GM12878 (cell line): ENCODE measurements at regions not wholly inside any gene's neighbourhood (a gene's known extent, or its start where the extent isn't known, plus 50 kb on each side); places are given as distances from the start of the nearest gene placed in this dataset.
"Not testable (repeated sequence)": the region's sequence is repeated elsewhere in the genome, so short reads cannot be mapped to it uniquely, and the experiment has no call there.

Experiments
- ATAC-seq: fragments of 200-7000 bp; cut with Tn5 transposase; 3 replicates; pipeline ENCODE4 v1.9.1; 2020; ENCODE audit warnings: mild to moderate bottlenecking, moderate library complexity
- BruUV-seq: library from RNA; stranded (reverse); fragments of 400-500 nt; replicated peaks from 2 replicates; lab custom pipeline; 2021; lab: Mats Ljungman, UMichigan
- CTCF ChIA-PET: fragments of 300-600 bp; sonication (Branson Sonifier 250); formaldehyde crosslinking; extraction: SDS; loops from one replicate; lab custom pipeline; 2021; ENCODE audit warnings: inconsistent platforms; lab: Yijun Ruan, JAX
- POLR2A ChIA-PET: fragments of 350-600 bp; formaldehyde crosslinking; extraction: SDS; loops from one replicate; lab custom pipeline; 2021; ENCODE audit warnings: inconsistent platforms; lab: Charles Lee
- RAD21 ChIA-PET: fragments of 300-600 bp; sonication (Branson Sonifier 250); formaldehyde crosslinking; loops from one replicate; lab custom pipeline; 2023; ENCODE audit warnings: antibody characterized with exemption; ENCODE audit not compliant: unreplicated experiment; lab: Charles Lee
- SMC1A ChIA-PET: fragments of 300-600 bp; sonication (Branson Sonifier 250); formaldehyde crosslinking; loops from one replicate; lab custom pipeline; 2023; ENCODE audit not compliant: unreplicated experiment, uncharacterized antibody; lab: Charles Lee
- DNase-seq: peaks from one replicate; pipeline ENCODE4 v3.0.0-alpha.2; 2011; ENCODE audit warnings: low read depth, low spot score
- FAIRE-seq: peaks from 3 replicates; lab custom pipeline; 2011; peaks lifted over from hg19 to GRCh38; lab: Jason Lieb, UNC
- H2AFZ ChIP-seq: 2 replicates; pipeline ENCODE4 v1.6.0; 2011; ENCODE audit warnings: low read depth, low read length, control low read depth; ENCODE audit not compliant: control insufficient read depth
- H3K27ac ChIP-seq: 2 replicates; pipeline ENCODE4 v1.5.1; 2011; ENCODE audit warnings: control low read depth; ENCODE audit not compliant: control insufficient read depth, insufficient read depth
- H3K27me3 ChIP-seq, 2 experiments: replicated peaks in 1 of 2; 2 replicates each; pipeline versions ENCODE4 v1.6.0 to v1.6.1; 2011; ENCODE audit warnings: low read length in 1 of 2; ENCODE audit not compliant: control insufficient read depth in 2 of 2, insufficient read depth in 2 of 2
- H3K36me3 ChIP-seq, 2 experiments: 2 replicates each; pipeline ENCODE4 v1.5.1; 2011; ENCODE audit warnings: low read length in 1 of 2; ENCODE audit not compliant: control insufficient read depth in 2 of 2, insufficient read depth in 2 of 2
- H3K4me1 ChIP-seq: 2 replicates; pipeline ENCODE4 v1.6.1; 2011; ENCODE audit warnings: mild to moderate bottlenecking, low read length, moderate library complexity, mixed read lengths; ENCODE audit not compliant: control insufficient read depth, insufficient read depth
- H3K4me2 ChIP-seq: 2 replicates; pipeline ENCODE4 v1.6.0; 2011; ENCODE audit warnings: control low read depth; ENCODE audit not compliant: control insufficient read depth, insufficient read depth
- H3K4me3 ChIP-seq: fragments of 200-600 bp; sonication (generic); 2 replicates; pipeline ENCODE4 v1.5.1; 2016
- H3K79me2 ChIP-seq: 2 replicates; pipeline ENCODE4 v1.6.0; 2011; ENCODE audit warnings: low read length; ENCODE audit not compliant: control insufficient read depth, insufficient read depth
- H3K9ac ChIP-seq: 2 replicates; pipeline ENCODE4 v1.8.0; 2011; ENCODE audit warnings: low read length, control low read depth, mixed read lengths; ENCODE audit not compliant: control insufficient read depth, insufficient read depth
- H3K9me3 ChIP-seq: replicated peaks from 3 replicates; pipeline ENCODE4 v1.5.1; 2011; ENCODE audit warnings: mild to moderate bottlenecking, low read length; ENCODE audit not compliant: control insufficient read depth, insufficient read depth
- H4K20me1 ChIP-seq: 2 replicates; pipeline ENCODE4 v1.6.0; 2011; ENCODE audit not compliant: control insufficient read depth, insufficient read depth
- whole genome bisulfite sequencing: methylation state at CpG from one replicate; pipeline ENCODE4 v1.1.6; 2016; ENCODE audit warnings: low lambda C conversion rate; ENCODE audit not compliant: insufficient replicate concordance, insufficient coverage; ENCODE audit errors: missing lambda C conversion rate; 5-methylcytosine and 5-hydroxymethylcytosine counted together
- in situ Hi-C: fragments of 300-500 bp; cut with MboI; formaldehyde crosslinking; loops from 9 replicates; pipeline ENCODE4 v1.14.3; 2018; ENCODE audit warnings: mixed read lengths
- intact Hi-C: fragments of 100-400 bp; cut with micrococcal nuclease; formaldehyde crosslinking; loops from one replicate; pipeline ENCODE4 v1.14.2; 2022; ENCODE audit not compliant: unreplicated experiment

- DNase-seq, BruUV-seq, H3K4me3 ChIP-seq, CTCF ChIA-PET, H3K4me2 ChIP-seq, POLR2A ChIA-PET, H3K27ac ChIP-seq, H3K9ac ChIP-seq, in situ Hi-C loops, ATAC-seq, H3K4me1 ChIP-seq, H4K20me1 ChIP-seq, H3K9me3 ChIP-seq, FAIRE-seq, SMC1A ChIA-PET, H3K27me3 ChIP-seq, H3K36me3 ChIP-seq, RAD21 ChIA-PET, H2AFZ ChIP-seq, intact Hi-C loops, H3K79me2 ChIP-seq: not testable (repeated sequence)
- 74% methylated on average over 12 of the region's 17 CpGs for WGBS
Observed at GRCh38 chr9:41779897-41780406, 349.3 kb downstream of the CNTNAP3B start.

GRCh38 chr9:41779192-41779591, 350.0 kb downstream of the CNTNAP3B start:
- ATAC-seq, BruUV-seq, H2AFZ ChIP-seq, SMC1A ChIA-PET, H3K4me1 ChIP-seq, H3K27me3 ChIP-seq, H3K9ac ChIP-seq, FAIRE-seq, H3K36me3 ChIP-seq, CTCF ChIA-PET, POLR2A ChIA-PET, intact Hi-C loops, H3K9me3 ChIP-seq, H3K4me3 ChIP-seq, in situ Hi-C loops, DNase-seq, H3K4me2 ChIP-seq, H3K27ac ChIP-seq, H3K79me2 ChIP-seq, RAD21 ChIA-PET, H4K20me1 ChIP-seq: not testable (repeated sequence)
- 78% methylated on average over 15 of the region's 15 CpGs for WGBS

DNA sequence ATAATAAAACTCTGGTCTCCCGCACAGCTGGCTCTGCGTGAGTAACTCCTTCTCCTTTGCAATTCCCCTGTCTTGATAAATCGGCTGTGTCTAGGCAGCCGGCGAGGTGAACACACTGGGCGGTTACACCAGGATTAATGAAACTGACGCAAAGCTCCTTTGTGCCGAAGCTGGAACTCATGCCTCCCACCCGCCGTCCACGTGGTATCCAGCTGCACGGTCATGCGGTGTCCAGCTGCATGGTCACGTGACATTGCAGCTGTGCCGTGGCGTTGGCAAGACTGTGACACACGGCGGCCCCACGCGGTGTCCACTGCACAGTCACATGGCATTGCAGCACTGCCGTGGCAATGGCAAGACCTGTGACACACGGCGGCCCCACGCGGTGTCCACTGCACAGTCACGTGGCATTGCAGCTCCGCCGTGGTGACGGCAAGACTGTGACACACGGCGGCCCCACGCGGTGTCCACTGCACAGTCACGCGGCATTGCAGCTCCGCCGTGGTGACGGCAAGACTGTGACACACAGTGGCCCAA, 350.6 kb downstream of the CNTNAP3B start:
- RAD21 ChIA-PET, H3K9me3 ChIP-seq, H2AFZ ChIP-seq, FAIRE-seq, H3K4me2 ChIP-seq, ATAC-seq, H4K20me1 ChIP-seq, intact Hi-C loops, H3K9ac ChIP-seq, H3K27ac ChIP-seq, H3K79me2 ChIP-seq, H3K36me3 ChIP-seq, CTCF ChIA-PET, H3K4me3 ChIP-seq, in situ Hi-C loops, BruUV-seq, H3K4me1 ChIP-seq, SMC1A ChIA-PET, H3K27me3 ChIP-seq, POLR2A ChIA-PET, DNase-seq: not testable (repeated sequence)
- 93% methylated on average over 38 of the region's 38 CpGs for WGBS

- H4K20me1 ChIP-seq, SMC1A ChIA-PET, H3K9ac ChIP-seq, RAD21 ChIA-PET, intact Hi-C loops, H3K4me2 ChIP-seq, POLR2A ChIA-PET, DNase-seq, H3K4me1 ChIP-seq, H3K4me3 ChIP-seq, H3K79me2 ChIP-seq, H2AFZ ChIP-seq, ATAC-seq, H3K9me3 ChIP-seq, H3K27ac ChIP-seq, H3K27me3 ChIP-seq, in situ Hi-C loops, FAIRE-seq, BruUV-seq, CTCF ChIA-PET, H3K36me3 ChIP-seq: not testable (repeated sequence)
- WGBS: 33% methylated on average over 5 of the region's 10 CpGs
Observed at GRCh38 chr9:41777536-41777935, 351.7 kb downstream of the CNTNAP3B start.
